GM12878 (cell line): ENCODE measurements at regions not wholly inside any gene's neighbourhood (a gene's known extent, or its start where the extent isn't known, plus 50 kb on each side); places are given as distances from the start of the nearest gene placed in this dataset.

Experiments used
- ATAC-seq: fragments of 200-7000 bp; cut with Tn5 transposase; 3 replicates; pipeline ENCODE4 v1.9.1; 2020; ENCODE audit warnings: mild to moderate bottlenecking, moderate library complexity
- BruUV-seq: library from RNA; stranded (reverse); fragments of 400-500 nt; replicated peaks from 2 replicates; lab custom pipeline; 2021; lab: Mats Ljungman, UMichigan
- CTCF ChIA-PET: fragments of 300-600 bp; sonication (Branson Sonifier 250); formaldehyde crosslinking; extraction: SDS; loops from one replicate; lab custom pipeline; 2021; ENCODE audit warnings: inconsistent platforms; lab: Yijun Ruan, JAX
- POLR2A ChIA-PET: fragments of 350-600 bp; formaldehyde crosslinking; extraction: SDS; loops from one replicate; lab custom pipeline; 2021; ENCODE audit warnings: inconsistent platforms; lab: Charles Lee
- RAD21 ChIA-PET: fragments of 300-600 bp; sonication (Branson Sonifier 250); formaldehyde crosslinking; loops from one replicate; lab custom pipeline; 2023; ENCODE audit warnings: antibody characterized with exemption; ENCODE audit not compliant: unreplicated experiment; lab: Charles Lee
- SMC1A ChIA-PET: fragments of 300-600 bp; sonication (Branson Sonifier 250); formaldehyde crosslinking; loops from one replicate; lab custom pipeline; 2023; ENCODE audit not compliant: unreplicated experiment, uncharacterized antibody; lab: Charles Lee
- DNase-seq: peaks from one replicate; pipeline ENCODE4 v3.0.0-alpha.2; 2011; ENCODE audit warnings: low read depth, low spot score
- FAIRE-seq: peaks from 3 replicates; lab custom pipeline; 2011; peaks lifted over from hg19 to GRCh38; lab: Jason Lieb, UNC
- H2AFZ ChIP-seq: 2 replicates; pipeline ENCODE4 v1.6.0; 2011; ENCODE audit warnings: low read depth, low read length, control low read depth; ENCODE audit not compliant: control insufficient read depth
- H3K27ac ChIP-seq: 2 replicates; pipeline ENCODE4 v1.5.1; 2011; ENCODE audit warnings: control low read depth; ENCODE audit not compliant: control insufficient read depth, insufficient read depth
- H3K27me3 ChIP-seq, 2 experiments: replicated peaks in 1 of 2; 2 replicates each; pipeline versions ENCODE4 v1.6.0 to v1.6.1; 2011; ENCODE audit warnings: low read length in 1 of 2; ENCODE audit not compliant: control insufficient read depth in 2 of 2, insufficient read depth in 2 of 2
- H3K36me3 ChIP-seq, 2 experiments: 2 replicates each; pipeline ENCODE4 v1.5.1; 2011; ENCODE audit warnings: low read length in 1 of 2; ENCODE audit not compliant: control insufficient read depth in 2 of 2, insufficient read depth in 2 of 2
- H3K4me1 ChIP-seq: 2 replicates; pipeline ENCODE4 v1.6.1; 2011; ENCODE audit warnings: mild to moderate bottlenecking, low read length, moderate library complexity, mixed read lengths; ENCODE audit not compliant: control insufficient read depth, insufficient read depth
- H3K4me2 ChIP-seq: 2 replicates; pipeline ENCODE4 v1.6.0; 2011; ENCODE audit warnings: control low read depth; ENCODE audit not compliant: control insufficient read depth, insufficient read depth
- H3K4me3 ChIP-seq: fragments of 200-600 bp; sonication (generic); 2 replicates; pipeline ENCODE4 v1.5.1; 2016
- H3K79me2 ChIP-seq: 2 replicates; pipeline ENCODE4 v1.6.0; 2011; ENCODE audit warnings: low read length; ENCODE audit not compliant: control insufficient read depth, insufficient read depth
- H3K9ac ChIP-seq: 2 replicates; pipeline ENCODE4 v1.8.0; 2011; ENCODE audit warnings: low read length, control low read depth, mixed read lengths; ENCODE audit not compliant: control insufficient read depth, insufficient read depth
- H3K9me3 ChIP-seq: replicated peaks from 3 replicates; pipeline ENCODE4 v1.5.1; 2011; ENCODE audit warnings: mild to moderate bottlenecking, low read length; ENCODE audit not compliant: control insufficient read depth, insufficient read depth
- H4K20me1 ChIP-seq: 2 replicates; pipeline ENCODE4 v1.6.0; 2011; ENCODE audit not compliant: control insufficient read depth, insufficient read depth
- CBFB ChIP-seq: IDR thresholded peaks from 2 replicates; pipeline ENCODE4 v1.6.1; 2016; ENCODE audit warnings: antibody characterized with exemption, low read depth
- GABPA ChIP-seq: IDR thresholded peaks from 2 replicates; pipeline ENCODE4 v1.6.1; 2014; ENCODE audit warnings: antibody characterized with exemption, low read depth, mild to moderate bottlenecking, inconsistent platforms
- MYB ChIP-seq: fragments of 150-350 bp; IDR thresholded peaks from 2 replicates; pipeline ENCODE4 v1.6.1; 2014; ENCODE audit warnings: mild to moderate bottlenecking, low read depth, low read length, borderline replicate concordance
- NRF1 ChIP-seq: conservative IDR thresholded peaks from 2 replicates; pipeline ENCODE4 v1.6.1; 2011; ENCODE audit warnings: mild to moderate bottlenecking, low read depth, low read length, improper control_type of control experiment
- SMAD1 ChIP-seq: fragments of 450-650 bp; IDR thresholded peaks from 2 replicates; pipeline ENCODE4 v1.6.1; 2018; ENCODE audit warnings: mild to moderate bottlenecking, low read depth; ENCODE audit not compliant: partially characterized antibody
- SMAD5 ChIP-seq: IDR thresholded peaks from 2 replicates; pipeline ENCODE4 v1.6.1; 2016; ENCODE audit warnings: antibody characterized with exemption, low read depth
- WGBS: methylation state at CpG from one replicate; pipeline ENCODE4 v1.1.6; 2016; ENCODE audit warnings: low lambda C conversion rate; ENCODE audit not compliant: insufficient replicate concordance, insufficient coverage; ENCODE audit errors: missing lambda C conversion rate; 5-methylcytosine and 5-hydroxymethylcytosine counted together
- in situ Hi-C: fragments of 300-500 bp; cut with MboI; formaldehyde crosslinking; loops from 9 replicates; pipeline ENCODE4 v1.14.3; 2018; ENCODE audit warnings: mixed read lengths
- intact Hi-C: fragments of 100-400 bp; cut with micrococcal nuclease; formaldehyde crosslinking; loops from one replicate; pipeline ENCODE4 v1.14.2; 2022; ENCODE audit not compliant: unreplicated experiment
- TF ChIP-seq, protein P1 (sequence below): IDR thresholded peaks from 2 replicates; pipeline ENCODE4 v1.6.1; 2011; ENCODE audit warnings: borderline replicate concordance, low read depth, mild to moderate bottlenecking, moderate library complexity, mixed read lengths, low read length; ENCODE audit not compliant: insufficient read depth; ENCODE audit errors: extremely low read length

- no peak for ATAC-seq
- TF ChIP-seq CBFB, result no peak
- TF ChIP-seq, protein P1, sequence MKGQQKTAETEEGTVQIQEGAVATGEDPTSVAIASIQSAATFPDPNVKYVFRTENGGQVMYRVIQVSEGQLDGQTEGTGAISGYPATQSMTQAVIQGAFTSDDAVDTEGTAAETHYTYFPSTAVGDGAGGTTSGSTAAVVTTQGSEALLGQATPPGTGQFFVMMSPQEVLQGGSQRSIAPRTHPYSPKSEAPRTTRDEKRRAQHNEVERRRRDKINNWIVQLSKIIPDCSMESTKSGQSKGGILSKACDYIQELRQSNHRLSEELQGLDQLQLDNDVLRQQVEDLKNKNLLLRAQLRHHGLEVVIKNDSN, result no peak
- TF ChIP-seq NRF1, result no peak
- TF ChIP-seq SMAD1, result no peak
- no peak for TF ChIP-seq MYB
- no peak for TF ChIP-seq GABPA
- no peak for TF ChIP-seq SMAD5
- Histone ChIP-seq H2AFZ (no peak overlapping the region; the same call in 1 of the 2 replicates), H3K79me2 (no peaks in the 10 kb centered on the region), H3K4me2 (no peak overlapping the region), H3K27me3 (no peaks in the 10 kb centered on the region), H3K4me1 (no peaks in the 10 kb centered on the region; the same call in 1 of the 2 replicates), H3K27ac (no peak overlapping the region), H3K36me3 (no peaks in the 10 kb centered on the region), H3K9ac (no peak overlapping the region), H4K20me1 (no peaks in the 10 kb centered on the region), H3K9me3 (peaks cover 8% of the 10 kb centered on the region; the same call in 2 of the 3 replicates), H3K4me3 (no peak overlapping the region)
- ChIA-PET POLR2A (interaction anchor here (0.9 kb wide), 1 partner anchor 18 kb away, joined by 3 read pairs; no protein-coding TSS in a partner anchor), CTCF (interaction anchor here (0.6 to 2.0 kb wide), 6 partner anchors 9 to 426 kb away, joined by 3 to 6 read pairs (median 3); no protein-coding TSS in a partner anchor), SMC1A (interaction anchor here (0.6 to 2.3 kb wide), 7 partner anchors 8 to 191 kb away, joined by 3 to 12 read pairs (median 4); no protein-coding TSS in a partner anchor), RAD21 (interaction anchor here (0.8 to 1.1 kb wide), 4 partner anchors 14 to 749 kb away, joined by 3 to 6 read pairs (median 4); no protein-coding TSS in a partner anchor)
- in situ Hi-C loops (loop anchor here (25.0 kb wide), 1 partner anchor 1038 kb away; no protein-coding TSS in a partner anchor), intact Hi-C loops (no loop called here)
- 78% methylated on average over 5 of the region's 5 CpGs for WGBS
- DNase-seq, result no peak
- BruUV-seq, result no TSS peak
- FAIRE-seq, result no peak
Observed at GRCh38 chr6:105474234-105474633, 71.4 kb upstream of the PREP start.
